Panc1 (cell line): ENCODE measurements at regions not wholly inside any gene's neighbourhood (a gene's known extent, or its start where the extent isn't known, plus 50 kb on each side); places are given as distances from the start of the nearest gene placed in this dataset.

Experiments
- ATAC-seq: fragments of 200-7000 bp; cut with Tn5 transposase; 2 replicates; pipeline ENCODE4 v1.9.1; 2020; ENCODE audit warnings: mild to moderate bottlenecking, moderate library complexity
- BruUV-seq: library from RNA; stranded (reverse); fragments of 400-500 nt; replicated peaks from 2 replicates; lab custom pipeline; 2021; lab: Mats Ljungman, UMichigan
- CTCF ChIA-PET: fragments of 300-600 bp; sonication (Branson Sonifier 250); formaldehyde crosslinking; loops from one replicate; lab custom pipeline; 2022; ENCODE audit warnings: antibody characterized with exemption; lab: Charles Lee
- POLR2A ChIA-PET: fragments of 300-600 bp; sonication (Branson Sonifier 250); formaldehyde crosslinking; loops from one replicate; lab custom pipeline; 2022; ENCODE audit warnings: antibody characterized with exemption; lab: Charles Lee
- DNase-seq: peaks from one replicate; pipeline ENCODE4 v3.0.0-alpha.2; 2010; ENCODE audit warnings: low read depth, low spot score
- H3K27ac ChIP-seq: 2 replicates; pipeline ENCODE4 v1.5.1; 2011; ENCODE audit warnings: mild to moderate bottlenecking, low read length, inconsistent platforms
- H3K27me3 ChIP-seq: fragments of 200-500 bp; sonication (Bioruptor generic); 2 replicates; pipeline ENCODE4 v1.6.0; 2014; ENCODE audit warnings: low read length, inconsistent platforms; ENCODE audit not compliant: control insufficient read depth, insufficient read depth
- H3K36me3 ChIP-seq: fragments of 200-500 bp; sonication (Bioruptor generic); 2 replicates; pipeline ENCODE4 v1.5.1; 2014; ENCODE audit warnings: inconsistent platforms, mild to moderate bottlenecking, low read length, moderate library complexity; ENCODE audit not compliant: control insufficient read depth, insufficient read depth
- H3K4me1 ChIP-seq: 2 replicates; pipeline ENCODE4 v1.5.1; 2011; ENCODE audit warnings: inconsistent platforms, mild to moderate bottlenecking, low read length, moderate library complexity; ENCODE audit not compliant: control insufficient read depth, insufficient read depth
- H3K4me3 ChIP-seq, 2 experiments: 2 replicates each; pipeline ENCODE4 v1.5.1; 2011 to 2012; ENCODE audit warnings: low read depth in 2 of 2, low read length in 2 of 2, mild to moderate bottlenecking in 2 of 2, inconsistent platforms in 1 of 2, moderate library complexity in 1 of 2
- H3K9me3 ChIP-seq: fragments of 200-500 bp; sonication (Bioruptor generic); 2 replicates; pipeline ENCODE4 v1.5.1; 2014; ENCODE audit warnings: low read depth, mild to moderate bottlenecking, inconsistent platforms, low read length, moderate library complexity; ENCODE audit not compliant: control insufficient read depth, insufficient read depth
- POLR2AphosphoS5 ChIP-seq: IDR thresholded peaks from 2 replicates; pipeline ENCODE4 v1.6.1; 2012; ENCODE audit warnings: mild to moderate bottlenecking, low read depth, low read length, moderate library complexity
- REST ChIP-seq, 2 experiments: IDR thresholded peaks; 2 replicates each; pipeline ENCODE4 v1.6.1; 2011 to 2012; ENCODE audit warnings: low read depth in 2 of 2, control low read depth in 1 of 2, low read length in 1 of 2, mild to moderate bottlenecking in 1 of 2, moderate library complexity in 1 of 2; ENCODE audit not compliant: insufficient read depth in 1 of 2
- SIN3A ChIP-seq: IDR thresholded peaks from 2 replicates; pipeline ENCODE4 v1.6.1; 2012; ENCODE audit warnings: low read depth, mild to moderate bottlenecking, low read length, moderate library complexity, borderline replicate concordance; ENCODE audit not compliant: insufficient read depth
- TCF7L2 ChIP-seq: IDR thresholded peaks from 2 replicates; pipeline ENCODE4 v1.6.1; 2011; ENCODE audit warnings: mild to moderate bottlenecking, low read depth, low read length, inconsistent platforms
- in situ Hi-C: cut with HindIII; loops from 2 replicates; pipeline ENCODE4 v1.10.0; 2016; ENCODE audit warnings: low sequenced_read_pairs, low pct_unique_long_range_greater_than_20kb
- intact Hi-C: fragments of 100-400 bp; cut with micrococcal nuclease; formaldehyde crosslinking; loops from one replicate; pipeline ENCODE4 v1.10.0; 2022; ENCODE audit not compliant: unreplicated experiment
- TF ChIP-seq, protein P1 (sequence below): fragments of 450-650 bp; IDR thresholded peaks from 2 replicates; pipeline ENCODE4 v1.5.1; 2017; ENCODE audit warnings: mild to moderate bottlenecking

DNA sequence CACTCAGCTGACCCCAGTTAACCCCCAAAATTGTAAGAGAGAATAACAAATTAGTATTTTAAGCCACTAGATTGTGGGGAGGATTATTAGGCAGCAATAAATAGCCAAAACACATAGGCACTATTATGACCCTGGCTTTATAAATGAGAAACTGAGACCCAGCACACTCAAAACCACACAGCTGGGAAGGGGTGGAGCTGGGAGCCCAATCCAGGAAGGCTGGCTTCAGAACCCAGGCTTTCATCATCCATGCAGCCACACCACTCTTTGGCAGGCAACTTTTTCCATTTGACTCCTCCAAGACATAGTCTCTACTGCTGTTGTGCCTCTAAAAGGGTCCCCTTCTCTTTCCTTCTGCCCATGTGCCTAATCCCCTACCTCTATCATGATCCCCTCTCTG is 253.8 kb downstream of the DHX15 start:
- intact Hi-C loops, result no loop called here
- DNase-seq (no peak), ATAC-seq (no peak)
- in situ Hi-C loops, result no loop called here
- BruUV-seq, result no TSS peak
- TF ChIP-seq, protein P1, sequence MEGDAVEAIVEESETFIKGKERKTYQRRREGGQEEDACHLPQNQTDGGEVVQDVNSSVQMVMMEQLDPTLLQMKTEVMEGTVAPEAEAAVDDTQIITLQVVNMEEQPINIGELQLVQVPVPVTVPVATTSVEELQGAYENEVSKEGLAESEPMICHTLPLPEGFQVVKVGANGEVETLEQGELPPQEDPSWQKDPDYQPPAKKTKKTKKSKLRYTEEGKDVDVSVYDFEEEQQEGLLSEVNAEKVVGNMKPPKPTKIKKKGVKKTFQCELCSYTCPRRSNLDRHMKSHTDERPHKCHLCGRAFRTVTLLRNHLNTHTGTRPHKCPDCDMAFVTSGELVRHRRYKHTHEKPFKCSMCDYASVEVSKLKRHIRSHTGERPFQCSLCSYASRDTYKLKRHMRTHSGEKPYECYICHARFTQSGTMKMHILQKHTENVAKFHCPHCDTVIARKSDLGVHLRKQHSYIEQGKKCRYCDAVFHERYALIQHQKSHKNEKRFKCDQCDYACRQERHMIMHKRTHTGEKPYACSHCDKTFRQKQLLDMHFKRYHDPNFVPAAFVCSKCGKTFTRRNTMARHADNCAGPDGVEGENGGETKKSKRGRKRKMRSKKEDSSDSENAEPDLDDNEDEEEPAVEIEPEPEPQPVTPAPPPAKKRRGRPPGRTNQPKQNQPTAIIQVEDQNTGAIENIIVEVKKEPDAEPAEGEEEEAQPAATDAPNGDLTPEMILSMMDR, result no peak
- no peak for TF ChIP-seq REST (IDR thresholded peaks at IDR 0.05; ENCODE audit: insufficient read depth in 1 of 2, low read depth in 2 of 2, low read length in 1 of 2)
- no peak for TF ChIP-seq TCF7L2
- TF ChIP-seq POLR2AphosphoS5, result no peak
- no peak for TF ChIP-seq SIN3A
- Histone ChIP-seq H3K4me3 (no peak overlapping the region), H3K27me3 (no peaks in the 10 kb centered on the region), H3K27ac (no peak overlapping the region), H3K9me3 (no peaks in the 10 kb centered on the region), H3K4me1 (no peaks in the 10 kb centered on the region), H3K36me3 (no peaks in the 10 kb centered on the region)
- POLR2A ChIA-PET, result no interaction called here
- CTCF ChIA-PET, result no interaction called here

GRCh38 chr4:24330172-24330571 is 254.2 kb downstream of the DHX15 start:
- DNase-seq (no peak), ATAC-seq (no peak)
- no TSS peak for BruUV-seq
- Histone ChIP-seq H3K27ac (no peak overlapping the region), H3K4me1 (no peaks in the 10 kb centered on the region), H3K4me3 (no peak overlapping the region), H3K9me3 (no peaks in the 10 kb centered on the region), H3K36me3 (no peaks in the 10 kb centered on the region), H3K27me3 (no peaks in the 10 kb centered on the region)
- POLR2A ChIA-PET, result no interaction called here
- intact Hi-C loops (no loop called here), in situ Hi-C loops (no loop called here)
- TF ChIP-seq SIN3A (no peak), TCF7L2 (no peak), POLR2AphosphoS5 (no peak), REST (IDR thresholded peaks at IDR 0.05; ENCODE audit: insufficient read depth in 1 of 2, low read depth in 2 of 2, low read length in 1 of 2) (no peak)
- TF ChIP-seq, protein P1, result no peak
- CTCF ChIA-PET, result no interaction called here
